ENCODE measurements at regions not wholly inside any gene's neighbourhood (a gene's known extent, or its start where the extent isn't known, plus 50 kb on each side); places are given as distances from the start of the nearest gene placed in this dataset.

DNA sequence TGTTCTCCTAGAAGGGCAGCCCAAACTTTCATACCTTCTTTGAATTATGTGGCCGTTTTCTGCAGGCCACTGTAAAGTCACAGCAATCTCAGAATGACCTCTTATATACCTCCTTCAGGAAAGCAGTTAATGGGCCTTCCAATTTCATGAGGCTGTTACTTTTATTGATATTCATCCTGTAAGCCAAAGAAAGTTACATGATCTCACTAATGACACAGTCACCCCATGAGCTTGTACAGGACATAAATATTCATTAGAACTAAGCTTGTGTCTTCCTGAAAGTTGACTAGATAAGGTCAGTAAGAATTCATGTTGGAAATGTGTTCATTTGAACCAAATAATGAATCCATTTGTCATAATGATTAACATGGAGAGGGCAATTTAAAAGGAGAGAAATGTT is 283.1 kb upstream of the NWD2 start:
- DNase-seq (ENCODE audit: low read depth), result no peak

DNA sequence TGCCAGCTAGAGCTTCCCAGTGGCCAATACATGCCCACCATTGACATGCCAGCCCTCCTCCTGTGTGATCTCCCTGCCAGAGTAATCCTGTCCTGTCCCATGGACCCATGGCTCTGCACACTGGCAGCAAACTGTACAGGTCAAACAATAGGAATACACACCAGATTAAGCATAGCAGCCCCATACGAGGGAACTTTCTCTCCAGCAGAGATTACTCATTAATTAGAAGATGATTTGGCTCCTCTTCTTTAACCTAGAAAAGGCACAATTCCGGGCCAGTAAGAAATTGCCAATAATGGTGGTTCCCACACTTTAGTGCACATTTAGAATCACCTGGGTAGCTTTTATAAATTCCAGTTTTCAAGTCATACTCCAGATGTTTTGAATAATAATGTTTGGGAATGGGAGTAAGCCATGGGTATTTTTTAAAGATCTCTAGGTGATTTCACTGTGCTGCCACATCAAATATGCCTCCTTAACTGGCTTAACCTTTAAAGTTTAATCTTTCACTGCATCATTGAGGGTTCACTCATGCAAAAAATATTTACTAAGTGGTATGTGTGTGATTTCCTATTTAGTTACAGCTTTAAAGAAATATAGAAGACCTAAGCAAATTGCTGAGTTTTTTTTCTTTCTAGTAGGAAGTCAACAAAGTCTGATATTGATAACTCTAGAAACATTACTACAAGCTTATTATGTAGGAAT is 277.6 kb upstream of the NWD2 start:
- no peak for DNase-seq (ENCODE audit: low read depth)

DNA sequence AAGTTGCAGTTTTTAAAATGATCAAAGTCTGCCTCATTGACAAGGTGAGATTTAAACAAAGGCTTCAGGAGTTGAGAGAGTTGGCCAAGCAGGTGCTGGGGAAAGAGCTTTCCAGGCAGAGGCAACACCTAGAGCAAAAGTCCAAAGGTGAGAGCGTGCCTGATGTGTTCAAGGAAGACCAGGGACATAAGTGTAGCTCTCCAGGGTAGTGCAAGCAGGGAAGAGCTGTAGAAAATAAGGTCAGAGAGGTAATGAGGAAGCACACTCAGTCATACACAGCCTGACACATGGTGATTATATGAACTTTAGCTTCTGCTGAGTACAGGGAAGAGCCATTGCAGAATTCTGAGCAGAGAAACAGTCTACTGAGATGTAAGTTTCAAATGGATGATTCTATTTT is 265.0 kb upstream of the NWD2 start:
- no peak for DNase-seq (ENCODE audit: low read depth)

- no peak for DNase-seq (ENCODE audit: low read depth)
Measured at GRCh38 chr4:36990128-36990872, 254.2 kb upstream of the NWD2 start.

DNA sequence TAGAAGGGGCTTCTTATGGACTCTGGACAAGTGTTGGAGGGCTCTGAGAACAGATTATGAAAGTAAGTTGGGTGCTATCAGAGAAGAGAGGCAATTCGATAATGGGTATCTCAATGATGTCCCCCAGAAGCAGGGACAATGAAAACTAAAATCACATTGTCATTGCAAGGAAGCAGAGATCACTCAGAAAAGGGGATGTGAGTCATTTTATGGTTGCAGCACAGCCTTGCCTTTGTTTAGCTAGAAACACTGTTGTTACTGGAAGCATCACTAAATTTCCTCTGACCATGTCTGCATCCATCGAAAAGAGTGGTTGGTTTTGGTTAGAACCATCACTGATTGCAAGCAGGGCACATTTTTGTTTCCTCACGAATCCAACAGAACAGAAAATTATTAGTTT is 246.8 kb upstream of the NWD2 start:
- DNase-seq (ENCODE audit: low read depth), result no peak

GRCh38 chr4:37000281-37000680 is 244.3 kb upstream of the NWD2 start:
- DNase-seq (ENCODE audit: low read depth), result no peak

DNA sequence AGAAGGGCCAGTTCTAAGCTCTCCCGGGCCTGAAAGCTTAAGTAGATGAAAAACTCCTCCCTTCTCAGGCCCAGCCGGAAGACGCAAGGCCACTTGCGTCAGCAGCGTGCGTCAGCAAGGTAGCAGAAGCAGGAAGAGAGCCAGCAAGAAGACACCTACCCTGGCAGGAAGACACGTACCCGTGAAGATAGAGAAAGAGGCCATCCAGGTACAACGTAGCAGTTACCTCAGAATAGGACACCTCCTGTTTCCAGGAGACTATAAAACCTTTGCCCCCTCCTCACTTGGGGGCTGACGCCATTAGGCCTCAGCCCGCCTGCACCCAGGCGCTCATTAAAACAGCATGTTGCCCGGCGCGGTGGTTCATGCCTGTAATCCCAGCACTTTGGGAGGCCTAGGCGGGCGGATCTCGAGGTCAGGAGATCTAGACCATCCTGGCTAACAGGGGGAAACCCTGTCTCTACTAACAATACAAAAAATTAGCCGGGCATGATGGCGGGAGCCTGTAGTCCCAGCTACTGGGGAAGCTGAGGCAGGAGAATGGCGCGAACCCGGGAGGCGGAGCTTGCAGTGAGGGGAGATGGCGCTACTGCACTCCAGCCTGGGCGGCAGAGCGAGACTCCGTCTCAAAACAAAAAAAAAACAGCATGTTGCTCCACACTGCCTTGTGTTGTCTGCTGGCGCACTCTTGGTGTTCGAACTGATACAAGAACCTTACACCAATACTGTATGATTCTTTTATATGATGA is 242.7 kb upstream of the NWD2 start:
- no peak for DNase-seq (ENCODE audit: low read depth)

GRCh38 chr4:37002625-37003024 is 241.9 kb upstream of the NWD2 start:
- no peak for DNase-seq (ENCODE audit: low read depth)

DNA sequence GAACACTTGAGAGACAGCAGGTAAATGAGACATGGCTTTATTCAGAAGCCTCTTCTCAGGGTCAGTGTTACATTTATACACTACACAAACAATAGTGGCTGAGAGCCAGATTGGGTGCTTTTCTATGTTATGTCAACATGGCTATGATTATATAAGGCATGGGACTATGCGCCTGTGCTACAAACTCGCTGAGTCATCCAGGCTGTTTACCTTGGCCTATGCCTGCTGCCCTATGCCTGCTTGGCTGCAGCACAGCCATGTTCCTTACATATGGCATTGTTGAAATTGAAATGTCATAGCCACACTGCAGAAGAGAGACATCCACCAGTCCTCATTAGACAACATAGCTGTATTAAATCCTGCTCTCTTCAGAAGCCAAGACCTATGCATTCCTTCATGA is 236.3 kb upstream of the NWD2 start:
- DNase-seq (ENCODE audit: low read depth), result no peak

- DNase-seq (ENCODE audit: low read depth), result no peak
Measured at GRCh38 chr4:37014584-37014983, 230.0 kb upstream of the NWD2 start.

DNA sequence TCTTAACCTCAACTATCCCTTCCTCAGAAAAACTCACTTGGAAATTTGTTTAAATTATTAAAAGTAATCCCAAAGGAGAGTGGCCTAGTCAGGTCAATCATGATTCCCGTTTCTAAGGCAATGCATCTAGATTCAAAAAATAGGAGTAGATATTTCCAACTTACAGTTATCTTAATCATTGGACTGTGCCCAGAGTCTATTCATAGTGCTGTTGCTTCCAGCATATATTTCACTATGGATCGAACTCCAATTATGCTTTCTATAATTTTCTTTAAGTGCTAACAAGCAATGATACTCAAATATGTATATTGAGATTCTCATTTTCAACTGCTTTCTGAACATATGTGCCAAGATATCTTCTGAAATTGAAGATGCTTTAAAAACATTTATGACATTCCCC is 229.2 kb upstream of the NWD2 start:
- no peak for DNase-seq (ENCODE audit: low read depth)

DNA sequence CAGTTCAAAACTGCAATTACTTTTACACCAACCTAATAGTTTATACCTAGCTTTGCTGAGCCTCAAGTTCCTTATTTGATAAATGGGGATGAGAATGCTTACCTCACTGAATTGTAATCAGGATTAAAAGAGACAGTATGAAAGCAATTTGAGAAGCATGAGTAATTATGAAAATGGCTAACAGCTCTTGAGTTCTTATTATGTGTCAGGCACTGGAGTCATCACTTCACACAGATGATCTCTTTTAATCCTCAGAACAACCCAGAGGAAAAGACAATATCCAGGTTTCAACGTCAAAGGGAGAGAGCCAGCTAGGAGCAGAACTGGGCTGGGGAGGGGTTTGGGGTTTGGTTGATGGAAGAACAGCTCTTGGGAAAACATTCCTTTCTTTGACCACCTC is 221.0 kb upstream of the NWD2 start:
- no peak for DNase-seq (ENCODE audit: low read depth)

DNA sequence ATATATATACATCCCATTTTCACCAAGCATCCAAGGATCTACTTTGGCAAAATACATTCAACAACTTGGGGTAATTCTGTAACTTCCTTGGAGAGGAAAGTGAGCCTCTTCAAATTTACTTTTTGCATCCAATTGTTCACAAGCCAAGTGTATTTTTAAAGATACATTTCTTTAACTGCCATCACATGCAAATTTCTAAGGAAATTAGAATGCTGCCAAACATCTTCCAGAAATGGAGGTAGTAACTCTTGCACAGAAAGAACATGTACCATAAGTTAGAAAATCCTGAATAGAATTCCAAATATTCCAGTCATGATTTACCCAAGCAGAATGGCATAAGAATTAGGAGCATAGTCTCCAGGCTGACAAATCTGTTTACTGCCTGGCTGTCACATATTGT is 220.5 kb upstream of the NWD2 start:
- no peak for DNase-seq (ENCODE audit: low read depth)

- DNase-seq (ENCODE audit: low read depth), result no peak
Measured at GRCh38 chr4:37040816-37041215, 203.7 kb upstream of the NWD2 start.

GRCh38 chr4:37043342-37043741 is 201.2 kb upstream of the NWD2 start:
- DNase-seq (ENCODE audit: low read depth), result no peak

DNA sequence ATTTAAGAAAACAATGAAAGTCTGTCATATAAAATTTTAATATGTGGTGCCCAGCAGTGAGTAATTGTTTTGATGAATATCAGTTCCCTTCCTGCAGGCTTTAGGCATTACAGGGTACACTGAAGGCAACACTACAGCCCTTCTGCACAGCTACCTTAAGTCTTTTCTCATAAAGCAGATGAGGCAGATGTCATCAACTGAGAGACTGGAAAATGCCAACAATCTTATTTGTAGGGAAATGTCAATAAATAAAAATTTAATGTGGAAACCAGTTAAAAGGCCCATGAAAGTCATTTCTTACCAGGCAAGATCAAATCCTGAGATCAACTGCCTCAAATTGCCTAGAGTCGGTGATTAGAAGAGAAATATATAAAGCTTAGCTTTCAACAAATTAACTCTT is 193.4 kb upstream of the NWD2 start:
- no peak for DNase-seq (ENCODE audit: low read depth)

- no peak for DNase-seq (ENCODE audit: low read depth)
Measured at GRCh38 chr4:37051866-37052265, 192.7 kb upstream of the NWD2 start.

DNA sequence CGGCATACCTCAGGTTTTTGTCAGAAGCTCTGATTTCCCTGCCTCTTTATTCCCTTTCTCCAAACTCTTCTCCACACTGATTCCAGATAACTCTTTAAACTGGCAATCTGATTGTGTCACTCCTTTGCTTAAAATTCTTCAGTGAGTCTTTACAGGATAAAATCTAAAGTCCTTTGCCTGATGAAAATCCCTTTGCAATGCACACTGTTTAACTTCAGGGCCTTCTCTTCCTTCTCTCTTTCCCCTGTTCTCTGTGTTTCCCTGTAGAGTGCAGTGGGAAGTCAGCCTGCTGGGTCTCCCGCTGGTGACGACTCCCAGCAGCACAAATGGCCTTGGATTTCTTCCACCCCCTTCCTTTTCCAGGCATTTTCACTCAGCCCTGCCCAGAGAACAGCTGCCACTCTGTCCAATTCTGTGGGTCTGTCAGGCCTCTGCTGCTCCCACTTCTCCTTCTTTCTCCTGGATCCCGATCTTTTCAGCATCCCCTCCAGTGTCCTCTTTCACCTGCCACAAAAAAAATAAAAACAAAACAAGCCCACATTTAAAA is 189.9 kb upstream of the NWD2 start:
- no peak for DNase-seq (ENCODE audit: low read depth)

GRCh38 chr4:37058826-37059225 is 185.7 kb upstream of the NWD2 start:
- DNase-seq (ENCODE audit: low read depth), result no peak

GRCh38 chr4:37066159-37066558 is 178.4 kb upstream of the NWD2 start:
- DNase-seq (ENCODE audit: low read depth), result no peak

GRCh38 chr4:37068580-37068979 is 176.0 kb upstream of the NWD2 start:
- DNase-seq (ENCODE audit: low read depth), result no peak

- no peak for DNase-seq (ENCODE audit: low read depth)
Measured at GRCh38 chr4:37070041-37070440, 174.5 kb upstream of the NWD2 start.

GRCh38 chr4:37071576-37071975 is 173.0 kb upstream of the NWD2 start:
- DNase-seq (ENCODE audit: low read depth), result no peak
